GM19043 (cell line): ENCODE measurements at regions not wholly inside any gene's neighbourhood (a gene's known extent, or its start where the extent isn't known, plus 50 kb on each side); places are given as distances from the start of the nearest gene placed in this dataset.

Experiments
- ATAC-seq: cut with Tn5 transposase; IDR thresholded peaks from one replicate; pipeline ENCODE4 v1.9.1; 2021; ENCODE audit warnings: low read depth; ENCODE audit not compliant: unreplicated experiment

DNA sequence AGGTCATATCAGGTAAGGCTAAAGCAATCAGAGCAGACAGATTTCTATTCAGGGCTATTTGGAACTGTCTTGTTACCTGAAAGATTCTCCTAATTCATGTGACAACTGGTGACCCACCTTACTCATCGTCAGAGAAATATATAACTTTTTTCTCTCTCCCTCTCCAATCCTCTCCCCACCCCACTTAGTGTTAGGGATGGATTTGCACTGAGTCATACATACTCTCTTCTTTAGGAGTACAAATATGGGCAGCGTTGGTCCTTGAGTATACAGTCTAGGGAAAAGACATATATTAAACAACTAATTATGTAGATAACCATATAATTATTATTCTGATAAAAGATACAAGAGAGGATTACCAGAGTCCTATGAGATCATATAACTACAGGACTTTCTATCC is 246.3 kb downstream of the HHIPL2 start:
- no peak for ATAC-seq

DNA sequence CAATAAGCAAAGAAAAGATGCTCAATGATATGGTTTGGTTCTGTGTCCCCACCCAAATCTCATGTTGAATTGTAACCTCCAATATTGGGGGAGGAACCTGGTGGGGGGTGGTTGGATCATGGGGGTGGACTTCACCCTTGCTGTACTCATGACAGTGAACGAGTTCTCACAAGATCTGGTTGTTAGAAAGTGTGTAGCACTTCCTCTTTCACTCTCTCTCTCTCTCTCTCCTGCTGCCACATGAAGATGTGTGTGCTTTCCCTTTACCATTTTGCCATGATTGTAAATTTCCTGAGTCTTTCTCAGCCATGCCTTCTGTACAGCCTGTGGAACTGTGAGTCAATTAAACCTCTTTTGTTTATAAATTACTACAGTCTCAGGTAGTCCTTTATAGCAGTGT is 248.4 kb downstream of the HHIPL2 start:
- ATAC-seq, result no peak

DNA sequence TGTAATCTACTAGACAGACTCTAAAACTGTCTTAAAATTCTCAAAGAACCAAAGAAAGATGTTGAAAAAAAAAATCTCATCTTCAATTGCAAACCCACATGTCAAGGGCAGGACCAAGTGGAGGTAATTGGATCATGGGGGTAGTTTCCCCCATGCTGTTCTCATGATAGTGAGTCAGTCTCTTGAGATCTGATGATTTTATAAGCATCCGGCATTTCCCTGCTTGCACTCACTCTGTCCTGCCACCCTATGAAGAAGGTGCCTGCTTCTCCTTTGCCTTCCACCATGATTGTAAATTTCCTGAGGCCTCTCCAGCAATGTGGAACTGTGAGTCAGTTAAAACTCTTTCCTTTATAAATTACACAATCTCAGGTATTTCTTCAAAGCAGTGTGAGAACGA is 257.0 kb downstream of the HHIPL2 start:
- ATAC-seq, result no peak

DNA sequence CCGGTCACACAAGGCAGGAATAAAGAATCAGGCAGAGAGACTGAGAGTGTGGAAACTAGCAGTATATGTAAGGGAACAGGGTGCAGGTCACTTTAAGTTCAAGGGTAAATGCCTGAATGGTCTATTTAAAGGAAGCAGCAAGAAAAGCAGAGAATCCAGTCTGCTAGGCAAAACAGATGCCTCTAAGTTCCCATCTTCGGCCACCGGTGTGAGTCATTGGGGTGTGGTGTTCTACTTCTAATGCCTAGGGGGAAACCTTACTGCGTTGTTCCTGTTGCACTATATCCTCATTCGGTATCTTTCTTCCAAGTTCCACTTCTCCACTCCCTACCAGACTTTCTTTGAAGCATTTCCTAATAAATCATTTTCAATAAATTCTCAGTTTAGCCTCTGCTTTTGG is 259.9 kb downstream of the HHIPL2 start:
- no peak for ATAC-seq

DNA sequence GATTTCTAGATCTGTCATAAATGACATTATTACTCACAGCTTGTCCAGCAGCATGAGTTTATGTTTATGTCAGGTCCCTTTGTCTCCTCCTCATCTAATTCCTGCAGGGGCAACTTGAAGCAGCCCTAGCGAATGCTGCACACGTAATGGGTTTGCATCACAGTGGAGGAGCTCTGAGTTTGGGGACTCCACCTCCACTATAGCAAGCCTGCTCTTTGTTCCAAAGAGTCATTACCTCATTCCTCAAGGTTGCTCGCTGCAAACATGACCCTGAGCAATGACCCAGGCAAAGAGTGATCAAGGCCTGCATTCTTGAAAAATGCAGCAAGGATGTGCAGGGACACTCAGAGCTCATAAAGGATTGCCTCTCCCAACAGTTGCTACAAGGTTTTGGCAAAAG is 261.9 kb downstream of the HHIPL2 start:
- ATAC-seq, result no peak

DNA sequence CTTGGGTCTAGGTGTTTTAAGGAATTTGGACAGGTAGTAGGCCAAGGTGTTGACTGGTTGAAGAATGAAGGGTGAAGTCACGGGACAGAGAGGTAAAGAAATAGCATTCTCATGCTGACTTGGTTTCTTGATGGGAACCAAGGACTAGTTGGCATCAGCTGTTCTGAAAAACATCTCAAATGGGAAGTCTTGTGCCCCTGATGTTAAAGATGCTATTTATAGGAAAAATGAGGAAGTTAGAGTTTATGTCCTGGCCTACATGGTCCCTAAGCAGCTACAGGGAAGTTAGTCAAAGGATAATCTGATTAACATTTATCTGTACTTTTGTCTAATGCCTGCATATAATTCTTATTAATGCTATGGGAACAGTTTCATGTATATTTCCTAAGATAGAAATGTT is 262.4 kb downstream of the HHIPL2 start:
- ATAC-seq, result no peak

DNA sequence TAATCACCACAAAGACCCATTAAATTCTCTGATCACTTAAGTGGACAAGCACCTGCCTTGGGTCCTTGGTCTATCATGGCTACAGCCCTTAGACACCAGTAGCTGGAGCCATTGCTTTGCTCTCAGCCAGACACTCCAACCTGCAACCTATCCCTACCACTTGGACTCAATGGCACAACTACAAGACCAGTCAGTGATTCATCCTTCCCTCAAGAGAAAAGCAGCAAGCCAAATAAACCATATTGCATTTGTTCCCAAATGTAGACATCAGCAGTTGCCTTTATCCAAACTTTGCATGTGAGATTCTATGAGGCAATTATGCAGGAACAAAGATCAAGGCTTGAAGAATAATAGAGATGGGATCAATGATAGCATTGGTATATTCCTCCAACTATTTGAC is 263.4 kb downstream of the HHIPL2 start:
- no peak for ATAC-seq

DNA sequence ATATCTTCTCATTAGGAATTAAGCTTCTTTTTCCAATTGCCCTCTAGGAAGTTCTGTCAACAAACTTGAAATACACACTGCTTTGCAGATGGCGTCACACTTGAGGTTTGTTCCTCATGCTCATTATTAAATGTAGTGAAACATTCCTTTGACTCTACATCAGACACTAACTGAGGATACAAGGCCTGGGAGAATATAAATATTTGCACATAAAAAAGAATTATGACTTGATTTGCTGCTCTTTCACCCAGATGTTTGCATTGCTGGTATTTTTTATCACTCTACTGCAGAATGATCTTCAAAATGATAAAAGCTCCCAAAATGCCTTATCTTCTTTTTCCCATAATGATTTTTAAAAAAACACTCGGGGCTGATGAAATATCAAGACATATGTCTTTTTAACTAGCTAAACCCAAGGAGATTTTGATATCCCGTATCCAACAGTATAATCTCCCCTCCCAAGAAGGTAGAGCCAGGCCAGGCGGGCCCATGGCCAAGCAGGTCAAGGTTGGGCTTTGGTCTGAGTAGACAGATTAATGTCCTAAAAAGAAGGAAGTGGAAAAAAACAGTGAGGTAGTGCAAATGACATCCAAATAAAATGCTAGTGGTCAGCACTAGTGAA is 264.6 kb downstream of the HHIPL2 start:
- no peak for ATAC-seq

DNA sequence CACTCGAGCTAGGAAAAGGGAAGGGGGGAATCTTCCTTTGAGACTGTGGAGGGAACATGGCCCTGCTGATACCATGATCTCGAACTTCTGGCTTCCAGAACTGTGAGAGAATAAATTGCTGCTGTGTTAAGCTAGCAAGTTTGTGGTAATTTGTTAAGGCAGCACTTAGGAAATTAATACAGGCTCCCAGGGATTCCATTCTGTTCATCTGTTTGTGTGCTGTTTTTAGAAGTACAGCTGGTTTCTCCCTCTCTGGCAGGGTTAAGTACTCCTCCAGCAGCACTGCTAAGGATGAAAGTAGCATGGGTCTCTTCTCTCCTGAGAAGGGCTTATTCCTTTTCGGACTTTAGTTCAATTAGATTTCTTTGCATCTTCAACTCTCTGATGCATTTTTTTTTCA is 268.3 kb downstream of the HHIPL2 start:
- no peak for ATAC-seq

DNA sequence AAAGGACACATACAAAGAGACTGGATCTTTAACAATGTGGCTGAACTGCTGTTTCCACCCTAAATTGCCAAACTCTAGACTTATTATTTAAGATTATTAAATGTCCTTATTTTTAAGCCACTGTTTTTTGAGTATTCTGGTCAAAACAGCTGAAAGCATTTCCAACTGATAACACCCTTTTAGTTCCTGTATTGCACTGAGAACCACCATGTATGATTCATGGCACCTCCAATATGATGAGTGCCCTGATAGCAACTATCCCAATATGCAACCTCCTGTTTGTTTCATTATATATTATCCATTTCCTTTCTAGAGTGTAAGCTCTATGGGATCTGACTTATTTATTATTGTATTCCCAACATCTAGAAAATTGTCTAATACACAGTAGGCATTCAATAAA is 269.4 kb downstream of the HHIPL2 start:
- ATAC-seq, result no peak

DNA sequence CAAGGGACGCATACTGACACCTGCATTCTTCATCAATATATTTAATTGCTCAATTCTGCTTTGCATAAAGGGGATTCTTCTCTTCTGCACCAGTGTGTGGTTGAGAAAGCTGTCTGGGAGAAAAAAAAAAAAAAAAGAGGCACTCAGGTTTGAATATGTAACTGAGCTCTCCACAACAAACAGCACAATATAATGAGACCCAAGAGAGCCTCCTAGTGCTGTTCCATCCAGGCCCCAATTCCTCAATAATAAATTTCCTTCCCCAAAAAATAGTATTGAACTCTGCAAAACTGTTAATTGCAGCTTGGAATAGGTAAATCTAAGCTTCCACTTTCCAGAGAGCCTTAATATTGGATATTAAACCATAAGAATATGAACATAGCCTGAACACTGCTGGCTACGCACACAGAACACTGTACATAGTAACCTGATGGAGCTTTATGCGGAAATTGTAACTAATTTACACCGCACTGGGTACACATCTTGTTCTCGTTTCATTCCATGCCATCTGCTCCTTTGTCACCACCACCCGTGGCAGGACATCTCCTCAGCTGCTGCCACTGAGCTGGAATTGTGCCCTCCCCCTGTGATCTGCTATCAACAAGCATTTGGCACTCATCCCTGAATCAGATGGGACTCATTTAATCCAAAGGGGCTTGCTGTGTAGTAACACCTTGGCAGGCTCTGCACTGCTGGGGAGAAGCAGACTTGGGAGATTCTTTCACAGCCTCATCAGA is 272.0 kb downstream of the HHIPL2 start:
- no peak for ATAC-seq

DNA sequence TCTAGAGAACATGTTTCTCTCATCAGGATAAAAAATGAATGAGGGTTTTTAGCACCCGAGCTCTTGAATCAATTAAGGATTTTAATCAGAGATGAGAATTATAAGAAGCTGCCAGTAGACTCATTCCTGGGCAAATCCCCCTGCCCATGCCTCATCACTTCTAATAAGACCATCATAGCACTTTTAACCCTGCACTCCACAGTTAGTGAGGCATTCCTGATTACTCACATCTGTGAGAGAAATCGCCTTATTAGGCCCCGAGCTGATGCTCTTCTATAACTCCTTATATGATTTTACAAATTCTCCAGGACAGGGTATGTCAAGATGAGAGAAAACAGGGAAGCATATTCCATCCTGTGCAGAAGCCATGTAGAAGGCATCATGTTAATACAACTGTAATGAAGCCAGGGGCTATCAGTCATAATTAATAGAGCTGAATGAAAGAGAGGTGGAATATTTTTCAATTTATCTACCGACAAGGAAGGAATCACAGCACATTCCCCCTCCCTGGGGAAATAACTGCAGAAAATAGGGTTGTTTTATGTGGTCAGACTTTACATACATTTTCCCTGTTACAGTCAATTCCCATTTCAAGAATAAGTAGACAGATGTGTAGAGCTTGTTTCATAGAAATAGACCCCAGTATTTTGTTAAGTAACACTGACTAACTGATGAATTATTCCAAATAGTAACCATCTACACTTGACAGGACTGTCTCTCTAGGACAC is 272.7 kb downstream of the HHIPL2 start:
- no peak for ATAC-seq

DNA sequence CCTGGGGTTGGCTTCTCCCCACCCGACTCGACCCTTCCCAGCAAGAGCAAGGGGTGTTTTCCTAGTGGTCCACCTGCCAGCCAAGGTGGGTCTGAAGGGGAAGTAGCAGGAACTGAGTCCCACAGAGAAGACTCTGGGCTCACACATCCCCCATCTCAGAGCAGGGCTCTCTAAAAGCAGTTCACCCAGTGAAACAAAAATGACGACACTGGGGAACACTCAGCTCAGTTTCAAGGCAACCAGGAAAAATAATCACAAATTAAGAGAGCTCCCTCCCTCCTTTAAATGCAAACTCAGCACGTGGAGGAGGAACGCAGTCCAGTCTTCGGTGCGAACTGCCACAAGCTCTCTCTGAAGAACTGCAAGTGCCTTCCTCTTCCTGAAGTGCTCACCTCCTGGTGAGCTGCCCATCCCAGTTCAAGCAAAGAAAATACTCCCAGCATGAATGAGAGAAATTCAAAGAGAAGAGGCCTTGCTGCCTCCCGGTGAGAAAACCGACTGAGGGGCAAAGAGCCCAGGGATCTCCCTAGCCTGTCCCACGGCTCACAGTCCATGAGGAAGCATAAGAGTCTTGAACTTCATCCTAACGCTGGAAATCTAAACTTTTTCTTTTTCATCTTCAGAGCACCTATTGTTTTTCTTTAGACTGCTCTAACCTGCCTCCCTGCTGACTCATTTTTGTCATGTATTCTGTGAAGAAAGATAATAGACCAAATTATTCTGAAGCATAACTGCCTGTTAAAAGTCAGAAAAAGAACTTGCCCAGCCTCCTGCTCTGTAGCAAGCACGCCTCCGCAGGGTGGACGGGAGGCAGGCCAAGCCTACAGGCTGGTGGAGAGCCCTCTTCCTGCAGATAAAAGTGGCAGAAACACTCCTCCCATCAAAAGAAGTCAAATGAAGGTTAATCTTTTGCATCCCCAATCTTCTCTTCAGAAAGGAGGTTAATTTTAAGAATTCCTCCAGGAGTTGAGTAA is 281.4 kb downstream of the HHIPL2 start:
- no peak for ATAC-seq

DNA sequence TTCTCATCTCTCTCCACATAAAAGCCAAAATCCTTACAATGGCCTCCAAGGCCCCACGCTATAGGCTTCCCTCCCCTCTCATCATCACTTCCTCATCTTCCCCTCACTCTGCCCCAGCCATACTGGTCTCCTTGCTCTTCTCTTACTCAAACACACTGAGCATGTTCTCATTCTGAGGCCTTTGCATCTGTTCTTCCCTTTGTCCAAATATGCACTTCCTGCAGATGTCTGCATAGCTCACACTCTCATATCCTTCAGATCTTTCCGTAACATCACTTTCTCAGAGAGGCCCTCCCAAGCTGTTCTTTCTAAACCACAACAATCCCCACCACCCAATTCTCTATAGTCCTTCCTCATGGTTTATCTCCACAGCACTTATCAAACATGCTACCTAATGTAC is 284.1 kb downstream of the HHIPL2 start:
- no peak for ATAC-seq

DNA sequence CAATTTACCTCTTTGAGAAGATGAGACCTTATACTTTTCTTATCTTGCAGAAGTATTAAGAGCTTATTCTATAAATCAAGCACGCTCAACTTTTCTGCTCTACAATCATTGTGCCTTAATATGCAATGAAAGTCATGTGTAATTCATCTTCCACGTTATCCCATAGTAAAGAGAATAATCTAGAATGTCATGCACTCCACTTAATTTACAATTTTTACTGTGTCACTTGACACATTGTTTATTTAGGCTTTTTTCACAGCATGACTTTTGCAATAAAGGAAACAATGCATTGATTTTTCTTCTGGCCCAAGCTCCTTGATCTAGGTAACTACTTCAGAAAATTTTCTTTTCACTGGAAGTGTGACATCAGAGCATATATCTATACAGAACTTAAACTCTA is 290.9 kb downstream of the HHIPL2 start:
- no peak for ATAC-seq

DNA sequence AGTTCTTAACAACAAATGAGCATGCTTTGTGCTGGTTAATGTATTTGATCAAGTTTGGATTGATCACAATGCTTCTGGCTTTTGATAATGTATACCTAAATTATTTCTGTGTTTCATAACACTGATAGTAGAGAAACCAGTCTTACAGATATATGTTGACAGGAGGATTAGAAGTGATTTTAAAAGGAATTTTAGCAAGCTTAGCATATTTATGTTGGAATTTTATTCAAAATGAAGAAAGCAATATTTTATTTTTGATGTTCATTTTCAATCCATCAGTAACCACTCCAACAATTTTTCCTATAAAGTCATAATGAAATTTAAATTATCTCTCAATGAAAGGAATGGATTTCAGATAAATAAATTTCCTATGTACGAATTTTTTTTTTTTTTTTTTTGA is 291.8 kb downstream of the HHIPL2 start:
- no peak for ATAC-seq

DNA sequence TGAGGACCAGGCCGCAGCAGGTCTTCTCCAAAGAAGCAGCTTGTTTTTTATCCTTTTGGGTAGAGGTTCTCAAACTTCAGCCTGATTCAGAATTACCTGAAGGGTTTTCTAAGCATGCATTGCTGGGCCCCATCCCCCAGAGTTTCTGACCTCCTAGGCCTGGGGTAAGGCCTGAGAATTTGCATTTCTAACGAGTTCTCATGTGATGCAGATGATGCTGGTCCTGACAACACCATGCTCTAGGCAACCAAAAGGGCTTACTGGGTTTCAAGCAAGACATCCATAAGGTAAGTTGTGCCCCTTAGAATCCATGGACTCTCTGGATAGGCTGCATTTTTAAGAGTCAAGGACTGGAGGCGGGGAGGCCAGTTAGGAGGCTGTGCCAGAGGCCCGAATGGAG is 295.1 kb downstream of the HHIPL2 start:
- ATAC-seq, result no peak

DNA sequence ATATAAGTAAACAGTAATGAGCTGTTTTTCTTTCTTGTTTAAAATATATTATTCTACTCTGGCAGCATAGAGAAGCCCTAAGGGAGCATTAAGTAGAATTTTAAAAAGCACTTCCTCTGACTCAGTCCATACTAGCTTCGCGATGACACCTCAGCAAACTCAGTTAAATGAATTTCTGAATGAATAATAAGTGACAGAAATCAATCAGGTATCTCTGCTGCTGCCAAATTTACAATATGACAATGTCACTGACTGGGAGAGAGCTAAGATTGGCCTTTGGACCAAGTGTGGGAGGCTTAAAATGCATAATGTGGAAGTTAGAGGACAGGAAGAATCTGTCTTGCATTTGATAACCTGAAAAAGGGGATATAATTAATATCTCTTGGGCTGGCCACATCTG is 296.1 kb downstream of the HHIPL2 start:
- no peak for ATAC-seq

DNA sequence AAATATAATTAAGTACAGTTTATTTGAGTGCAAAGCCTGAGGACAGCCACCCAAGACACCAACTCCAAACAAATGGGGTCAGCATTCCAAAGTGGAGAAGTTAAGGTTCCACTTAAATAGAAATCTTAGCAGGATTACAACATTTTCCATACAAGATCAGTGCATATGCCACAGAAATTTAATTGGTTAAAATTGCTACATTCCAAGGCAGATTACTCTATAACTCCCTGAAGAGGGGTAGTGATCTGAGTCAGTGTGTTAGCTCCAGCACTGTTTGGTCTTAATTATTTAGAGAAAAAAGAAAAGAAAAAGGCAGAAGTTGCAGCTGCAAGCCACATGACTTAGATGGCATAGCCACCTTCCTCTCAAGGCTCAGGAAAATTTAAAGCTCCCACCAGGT is 297.5 kb downstream of the HHIPL2 start:
- ATAC-seq, result no peak

DNA sequence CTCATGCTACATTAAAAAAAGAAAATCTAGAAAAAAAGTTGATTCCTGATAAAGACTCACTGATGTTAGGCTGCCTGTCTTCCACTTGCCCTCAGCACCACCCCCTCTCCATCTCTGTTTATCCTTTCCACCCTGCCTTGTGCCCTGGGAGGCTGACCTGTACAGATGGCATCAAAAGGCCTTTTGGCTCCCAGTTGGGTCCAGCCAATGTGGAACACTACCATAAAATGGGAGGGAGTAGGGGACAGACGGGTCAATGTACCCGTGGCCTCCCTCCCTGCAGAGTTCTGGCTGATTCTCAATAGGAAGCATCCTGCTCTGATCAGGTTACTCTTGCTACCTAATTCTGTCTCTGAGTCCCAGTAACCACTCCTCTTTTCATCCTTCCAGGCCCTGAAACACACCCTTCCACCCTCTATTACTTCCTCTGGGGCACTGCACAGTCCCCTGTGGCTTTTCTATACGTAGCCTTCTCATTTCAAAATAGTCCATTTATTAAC is 300.0 kb downstream of the HHIPL2 start:
- no peak for ATAC-seq

DNA sequence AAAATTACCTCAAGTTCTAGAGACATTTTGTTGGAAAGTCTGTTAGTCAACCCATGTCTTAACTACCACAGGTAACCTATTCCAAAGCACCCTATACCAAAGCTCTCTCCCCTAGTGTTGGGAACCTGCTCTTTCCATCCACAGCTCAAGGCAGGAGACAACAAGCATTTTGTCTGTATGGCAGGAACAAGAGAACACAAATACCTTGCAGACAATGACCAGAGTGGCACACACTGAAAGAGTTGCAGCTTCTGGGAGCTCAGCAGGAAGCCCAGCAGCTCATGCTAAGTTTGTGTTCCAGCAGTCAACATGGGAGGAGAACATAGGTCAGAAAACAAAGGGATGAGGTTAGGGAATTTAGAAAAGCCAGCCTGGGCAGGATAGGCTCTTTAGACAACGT is 300.8 kb downstream of the HHIPL2 start:
- no peak for ATAC-seq
